ENCODE measurements at regions not wholly inside any gene's neighbourhood (a gene's known extent, or its start where the extent isn't known, plus 50 kb on each side); places are given as distances from the start of the nearest gene placed in this dataset.

GRCh38 chr1:67576474-67576873 is 108.5 kb upstream of the GADD45A start:
- intact Hi-C loops (cut with micrococcal nuclease; ENCODE audit: unreplicated experiment), result no loop called here
- no peaks in the 10 kb centered on the region for H3K9me3 ChIP-seq (ENCODE audit: control insufficient read depth, insufficient read depth, low read depth, low read length)
- peak overlapping the region; percentile 95; the same call in 1 of the 2 replicates for H3K27ac ChIP-seq (ENCODE audit: low read length)
- ATAC-seq, result no peak
- H3K4me1 ChIP-seq (ENCODE audit: control insufficient read depth, insufficient read depth, low read length), result peaks cover 31% of the 10 kb centered on the region
- no TSS peak for BruUV-seq (replicated peaks)
- POLR2A ChIA-PET, result no interaction called here
- H3K36me3 ChIP-seq (ENCODE audit: control insufficient read depth, insufficient read depth, low read length), result no peaks in the 10 kb centered on the region
- CTCF ChIA-PET, result no interaction called here
- no peak overlapping the region for H3K4me3 ChIP-seq (ENCODE audit: low read depth in 2 of 2, low read length in 2 of 2)
- no peak for DNase-seq (ENCODE audit: low read depth, low spot score)
- TF ChIP-seq, protein P1, sequence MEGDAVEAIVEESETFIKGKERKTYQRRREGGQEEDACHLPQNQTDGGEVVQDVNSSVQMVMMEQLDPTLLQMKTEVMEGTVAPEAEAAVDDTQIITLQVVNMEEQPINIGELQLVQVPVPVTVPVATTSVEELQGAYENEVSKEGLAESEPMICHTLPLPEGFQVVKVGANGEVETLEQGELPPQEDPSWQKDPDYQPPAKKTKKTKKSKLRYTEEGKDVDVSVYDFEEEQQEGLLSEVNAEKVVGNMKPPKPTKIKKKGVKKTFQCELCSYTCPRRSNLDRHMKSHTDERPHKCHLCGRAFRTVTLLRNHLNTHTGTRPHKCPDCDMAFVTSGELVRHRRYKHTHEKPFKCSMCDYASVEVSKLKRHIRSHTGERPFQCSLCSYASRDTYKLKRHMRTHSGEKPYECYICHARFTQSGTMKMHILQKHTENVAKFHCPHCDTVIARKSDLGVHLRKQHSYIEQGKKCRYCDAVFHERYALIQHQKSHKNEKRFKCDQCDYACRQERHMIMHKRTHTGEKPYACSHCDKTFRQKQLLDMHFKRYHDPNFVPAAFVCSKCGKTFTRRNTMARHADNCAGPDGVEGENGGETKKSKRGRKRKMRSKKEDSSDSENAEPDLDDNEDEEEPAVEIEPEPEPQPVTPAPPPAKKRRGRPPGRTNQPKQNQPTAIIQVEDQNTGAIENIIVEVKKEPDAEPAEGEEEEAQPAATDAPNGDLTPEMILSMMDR (IDR thresholded peaks at IDR 0.05), result no peak
- TF ChIP-seq POLR2AphosphoS5 (IDR thresholded peaks at IDR 0.05; ENCODE audit: low read depth, low read length) (no peak), TCF7L2 (IDR thresholded peaks at IDR 0.05; ENCODE audit: low read depth, low read length) (no peak), SIN3A (IDR thresholded peaks at IDR 0.05; ENCODE audit: borderline replicate concordance, insufficient read depth, low read depth, low read length) (no peak)
- TF ChIP-seq, protein P2, sequence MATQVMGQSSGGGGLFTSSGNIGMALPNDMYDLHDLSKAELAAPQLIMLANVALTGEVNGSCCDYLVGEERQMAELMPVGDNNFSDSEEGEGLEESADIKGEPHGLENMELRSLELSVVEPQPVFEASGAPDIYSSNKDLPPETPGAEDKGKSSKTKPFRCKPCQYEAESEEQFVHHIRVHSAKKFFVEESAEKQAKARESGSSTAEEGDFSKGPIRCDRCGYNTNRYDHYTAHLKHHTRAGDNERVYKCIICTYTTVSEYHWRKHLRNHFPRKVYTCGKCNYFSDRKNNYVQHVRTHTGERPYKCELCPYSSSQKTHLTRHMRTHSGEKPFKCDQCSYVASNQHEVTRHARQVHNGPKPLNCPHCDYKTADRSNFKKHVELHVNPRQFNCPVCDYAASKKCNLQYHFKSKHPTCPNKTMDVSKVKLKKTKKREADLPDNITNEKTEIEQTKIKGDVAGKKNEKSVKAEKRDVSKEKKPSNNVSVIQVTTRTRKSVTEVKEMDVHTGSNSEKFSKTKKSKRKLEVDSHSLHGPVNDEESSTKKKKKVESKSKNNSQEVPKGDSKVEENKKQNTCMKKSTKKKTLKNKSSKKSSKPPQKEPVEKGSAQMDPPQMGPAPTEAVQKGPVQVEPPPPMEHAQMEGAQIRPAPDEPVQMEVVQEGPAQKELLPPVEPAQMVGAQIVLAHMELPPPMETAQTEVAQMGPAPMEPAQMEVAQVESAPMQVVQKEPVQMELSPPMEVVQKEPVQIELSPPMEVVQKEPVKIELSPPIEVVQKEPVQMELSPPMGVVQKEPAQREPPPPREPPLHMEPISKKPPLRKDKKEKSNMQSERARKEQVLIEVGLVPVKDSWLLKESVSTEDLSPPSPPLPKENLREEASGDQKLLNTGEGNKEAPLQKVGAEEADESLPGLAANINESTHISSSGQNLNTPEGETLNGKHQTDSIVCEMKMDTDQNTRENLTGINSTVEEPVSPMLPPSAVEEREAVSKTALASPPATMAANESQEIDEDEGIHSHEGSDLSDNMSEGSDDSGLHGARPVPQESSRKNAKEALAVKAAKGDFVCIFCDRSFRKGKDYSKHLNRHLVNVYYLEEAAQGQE (IDR thresholded peaks at IDR 0.05; ENCODE audit: insufficient read depth in 1 of 2, low read depth in 2 of 2, low read length in 1 of 2), result no peak
- in situ Hi-C loops (cut with HindIII; ENCODE audit: low pct_unique_long_range_greater_than_20kb, low sequenced_read_pairs), result no loop called here
- H3K27me3 ChIP-seq (ENCODE audit: control insufficient read depth, insufficient read depth, low read length), result no peaks in the 10 kb centered on the region

- peak overlapping the region; percentile 29; the same call in 1 of the 2 replicates for H3K27ac ChIP-seq (ENCODE audit: low read length)
- ATAC-seq (no peak), DNase-seq (ENCODE audit: low read depth, low spot score) (no peak)
- no peaks in the 10 kb centered on the region for H3K36me3 ChIP-seq (ENCODE audit: control insufficient read depth, insufficient read depth, low read length)
- no peak overlapping the region for H3K4me3 ChIP-seq (ENCODE audit: low read depth in 2 of 2, low read length in 2 of 2)
- no peaks in the 10 kb centered on the region for H3K27me3 ChIP-seq (ENCODE audit: control insufficient read depth, insufficient read depth, low read length)
- POLR2A ChIA-PET, result no interaction called here
- no TSS peak for BruUV-seq (replicated peaks)
- no peaks in the 10 kb centered on the region for H3K9me3 ChIP-seq (ENCODE audit: control insufficient read depth, insufficient read depth, low read depth, low read length)
- intact Hi-C loops (cut with micrococcal nuclease; ENCODE audit: unreplicated experiment), result no loop called here
- TF ChIP-seq, protein P1 (IDR thresholded peaks at IDR 0.05), result no peak
- TF ChIP-seq POLR2AphosphoS5 (IDR thresholded peaks at IDR 0.05; ENCODE audit: low read depth, low read length) (no peak), SIN3A (IDR thresholded peaks at IDR 0.05; ENCODE audit: borderline replicate concordance, insufficient read depth, low read depth, low read length) (no peak), TCF7L2 (IDR thresholded peaks at IDR 0.05; ENCODE audit: low read depth, low read length) (no peak)
- TF ChIP-seq, protein P2 (IDR thresholded peaks at IDR 0.05; ENCODE audit: insufficient read depth in 1 of 2, low read depth in 2 of 2, low read length in 1 of 2), result no peak
- CTCF ChIA-PET, result no interaction called here
- in situ Hi-C loops (cut with HindIII; ENCODE audit: low pct_unique_long_range_greater_than_20kb, low sequenced_read_pairs), result no loop called here
- H3K4me1 ChIP-seq (ENCODE audit: control insufficient read depth, insufficient read depth, low read length), result peaks cover 19% of the 10 kb centered on the region
These were observed 107.4 kb upstream of the GADD45A start for GRCh38 chr1:67577646-67578045.
